HepG2 (cell line): ENCODE measurements at regions not wholly inside any gene's neighbourhood (a gene's known extent, or its start where the extent isn't known, plus 50 kb on each side); places are given as distances from the start of the nearest gene placed in this dataset.

Source experiments
- ELF1 ChIP-seq: sonication (generic); formaldehyde crosslinking; IDR thresholded peaks from 2 replicates; pipeline ENCODE4 v1.4.0; 2020; ENCODE audit warnings: missing genetic modification reagents
- RNF2 ChIP-seq: fragments of 450-650 bp; conservative IDR thresholded peaks from 2 replicates; pipeline ENCODE4 v1.6.1; 2016; ENCODE audit warnings: low read depth
- ZNF335 ChIP-seq: sonication (generic); formaldehyde crosslinking; IDR thresholded peaks from 2 replicates; pipeline ENCODE4 v1.4.0; 2020; ENCODE audit warnings: missing genetic modification reagents
- ZNF552 ChIP-seq: sonication (generic); formaldehyde crosslinking; IDR thresholded peaks from 2 replicates; pipeline ENCODE4 v1.9.0; 2022; ENCODE audit warnings: missing genetic modification reagents, mild to moderate bottlenecking, borderline replicate concordance
- TF ChIP-seq, protein P1 (sequence below): sonication (generic); formaldehyde crosslinking; IDR thresholded peaks from 2 replicates; pipeline ENCODE4 v1.5.0; 2020; ENCODE audit warnings: mild to moderate bottlenecking, missing genetic modification reagents, moderate library complexity
- TF ChIP-seq, protein P2 (sequence below): sonication (generic); formaldehyde crosslinking; IDR thresholded peaks from 2 replicates; pipeline ENCODE4 v1.8.1; 2023; ENCODE audit warnings: mild to moderate bottlenecking, missing genetic modification reagents, borderline replicate concordance

DNA sequence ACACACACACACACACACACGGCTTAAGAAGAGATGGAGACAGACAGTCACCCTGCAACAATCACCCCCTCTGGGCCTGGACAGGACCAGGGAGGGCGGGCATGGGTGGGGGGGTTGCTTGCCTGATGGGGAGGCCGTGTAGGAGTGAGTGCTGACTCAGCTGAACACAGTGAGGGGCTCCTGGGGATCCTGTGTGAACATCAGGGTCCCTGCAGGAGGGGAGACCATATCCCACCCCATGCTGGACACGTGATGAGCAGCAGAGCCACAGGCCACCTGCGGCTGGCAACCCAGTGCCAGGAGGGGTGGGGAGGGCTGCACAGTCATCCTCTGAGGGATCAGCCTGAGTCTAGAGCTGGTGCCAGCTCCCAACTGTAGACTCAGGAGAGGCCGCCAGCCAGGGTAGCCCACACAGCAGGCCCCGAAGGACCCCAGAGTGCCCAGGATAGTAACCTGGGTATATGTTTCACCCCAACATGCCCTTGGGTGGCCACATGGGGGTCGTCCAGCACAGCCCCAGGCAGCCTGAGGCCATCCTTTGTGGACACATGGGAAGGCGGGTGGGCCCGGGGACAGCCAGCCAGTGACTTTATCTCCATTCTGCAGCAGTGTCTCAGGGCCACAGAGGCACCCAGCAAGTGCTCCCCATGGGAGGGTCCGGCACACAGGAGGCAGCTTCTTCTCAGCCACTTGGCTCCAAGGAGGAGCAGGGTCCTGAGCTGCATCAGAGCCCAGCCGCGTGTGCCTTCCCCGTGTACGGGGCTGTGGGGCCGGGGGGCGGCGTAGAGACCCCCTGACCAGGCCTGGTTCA, 73.7 kb upstream of the SFSWAP start:
- TF ChIP-seq, protein P1, sequence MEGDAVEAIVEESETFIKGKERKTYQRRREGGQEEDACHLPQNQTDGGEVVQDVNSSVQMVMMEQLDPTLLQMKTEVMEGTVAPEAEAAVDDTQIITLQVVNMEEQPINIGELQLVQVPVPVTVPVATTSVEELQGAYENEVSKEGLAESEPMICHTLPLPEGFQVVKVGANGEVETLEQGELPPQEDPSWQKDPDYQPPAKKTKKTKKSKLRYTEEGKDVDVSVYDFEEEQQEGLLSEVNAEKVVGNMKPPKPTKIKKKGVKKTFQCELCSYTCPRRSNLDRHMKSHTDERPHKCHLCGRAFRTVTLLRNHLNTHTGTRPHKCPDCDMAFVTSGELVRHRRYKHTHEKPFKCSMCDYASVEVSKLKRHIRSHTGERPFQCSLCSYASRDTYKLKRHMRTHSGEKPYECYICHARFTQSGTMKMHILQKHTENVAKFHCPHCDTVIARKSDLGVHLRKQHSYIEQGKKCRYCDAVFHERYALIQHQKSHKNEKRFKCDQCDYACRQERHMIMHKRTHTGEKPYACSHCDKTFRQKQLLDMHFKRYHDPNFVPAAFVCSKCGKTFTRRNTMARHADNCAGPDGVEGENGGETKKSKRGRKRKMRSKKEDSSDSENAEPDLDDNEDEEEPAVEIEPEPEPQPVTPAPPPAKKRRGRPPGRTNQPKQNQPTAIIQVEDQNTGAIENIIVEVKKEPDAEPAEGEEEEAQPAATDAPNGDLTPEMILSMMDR (CRISPR knock-in tag): no peak
- TF ChIP-seq RNF2: no peak
- TF ChIP-seq ZNF552 (CRISPR knock-in tag): no peak
- no peak for TF ChIP-seq ELF1
- TF ChIP-seq, protein P2, sequence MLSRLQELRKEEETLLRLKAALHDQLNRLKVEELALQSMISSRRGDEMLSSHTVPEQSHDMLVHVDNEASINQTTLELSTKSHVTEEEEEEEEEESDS (CRISPR knock-in tag): no peak
- no peak for TF ChIP-seq ZNF335 (CRISPR knock-in tag)
